ENCODE measurements at regions not wholly inside any gene's neighbourhood (a gene's known extent, or its start where the extent isn't known, plus 50 kb on each side); places are given as distances from the start of the nearest gene placed in this dataset.
A peak's percentile ranks its signal among the peaks of the same experiment; 100 is the strongest.
"Not testable (repeated sequence)": the region's sequence is repeated elsewhere in the genome, so short reads cannot be mapped to it uniquely, and the experiment has no call there.

- TF ChIP-seq PAX5 (IDR thresholded peaks at IDR 0.05; ENCODE audit: insufficient read depth, low read length, severe bottlenecking) (no peak), SPI1 (IDR thresholded peaks at IDR 0.05; ENCODE audit: low read depth, low read length) (no peak), TAF1 (IDR thresholded peaks at IDR 0.05; ENCODE audit: low read depth, low read length) (no peak), POLR2AphosphoS5 (IDR thresholded peaks at IDR 0.05; ENCODE audit: low read depth, low read length) (no peak), POU2F2 (IDR thresholded peaks at IDR 0.05; ENCODE audit: low read depth, low read length) (no peak), POLR2A (IDR thresholded peaks at IDR 0.05; ENCODE audit: low read depth, low read length) (no peak)
- no peak for FAIRE-seq
- no peak for DNase-seq (ENCODE audit: insufficient read length, low spot score)
Measured at GRCh38 chr14:53741479-53742232, 215.0 kb downstream of the BMP4 start.

- FAIRE-seq = no peak
- DNase-seq (ENCODE audit: insufficient read length, low spot score) = no peak
- TF ChIP-seq SPI1 (IDR thresholded peaks at IDR 0.05; ENCODE audit: low read depth, low read length) = no peak
- no peak for TF ChIP-seq TAF1 (IDR thresholded peaks at IDR 0.05; ENCODE audit: low read depth, low read length)
Measured at GRCh38 chr14:53740570-53740969, 216.1 kb downstream of the BMP4 start.

GRCh38 chr14:53735916-53736315, 220.7 kb downstream of the BMP4 start:
- no peak for FAIRE-seq

GRCh38 chr14:53723221-53723620, 233.4 kb downstream of the BMP4 start:
- TF ChIP-seq POLR2A (IDR thresholded peaks at IDR 0.05; ENCODE audit: low read depth, low read length) (no peak), POU2F2 (IDR thresholded peaks at IDR 0.05; ENCODE audit: low read depth, low read length) (no peak), POLR2AphosphoS5 (IDR thresholded peaks at IDR 0.05; ENCODE audit: low read depth, low read length) (no peak), SPI1 (IDR thresholded peaks at IDR 0.05; ENCODE audit: low read depth, low read length) (no peak), TAF1 (IDR thresholded peaks at IDR 0.05; ENCODE audit: low read depth, low read length) (no peak), PAX5 (IDR thresholded peaks at IDR 0.05; ENCODE audit: insufficient read depth, low read length, severe bottlenecking) (no peak)
- FAIRE-seq (no peak), DNase-seq (ENCODE audit: insufficient read length, low spot score) (no peak)

More at GRCh38 chr14:53735916-53736315, 220.7 kb downstream of the BMP4 start:
- TF ChIP-seq POLR2A (IDR thresholded peaks at IDR 0.05; ENCODE audit: low read depth, low read length) (no peak), TAF1 (IDR thresholded peaks at IDR 0.05; ENCODE audit: low read depth, low read length) (no peak), POLR2AphosphoS5 (IDR thresholded peaks at IDR 0.05; ENCODE audit: low read depth, low read length) (no peak), POU2F2 (IDR thresholded peaks at IDR 0.05; ENCODE audit: low read depth, low read length) (no peak), SPI1 (IDR thresholded peaks at IDR 0.05; ENCODE audit: low read depth, low read length) (no peak), PAX5 (IDR thresholded peaks at IDR 0.05; ENCODE audit: insufficient read depth, low read length, severe bottlenecking) (no peak)
- no peak for DNase-seq (ENCODE audit: insufficient read length, low spot score)

- DNase-seq (ENCODE audit: insufficient read length, low spot score) (no peak), FAIRE-seq (no peak)
- no peak for TF ChIP-seq TAF1 (IDR thresholded peaks at IDR 0.05; ENCODE audit: low read depth, low read length)
- no peak for TF ChIP-seq PAX5 (IDR thresholded peaks at IDR 0.05; ENCODE audit: insufficient read depth, low read length, severe bottlenecking)
Measured at GRCh38 chr14:53719536-53719935, 237.1 kb downstream of the BMP4 start.

DNA sequence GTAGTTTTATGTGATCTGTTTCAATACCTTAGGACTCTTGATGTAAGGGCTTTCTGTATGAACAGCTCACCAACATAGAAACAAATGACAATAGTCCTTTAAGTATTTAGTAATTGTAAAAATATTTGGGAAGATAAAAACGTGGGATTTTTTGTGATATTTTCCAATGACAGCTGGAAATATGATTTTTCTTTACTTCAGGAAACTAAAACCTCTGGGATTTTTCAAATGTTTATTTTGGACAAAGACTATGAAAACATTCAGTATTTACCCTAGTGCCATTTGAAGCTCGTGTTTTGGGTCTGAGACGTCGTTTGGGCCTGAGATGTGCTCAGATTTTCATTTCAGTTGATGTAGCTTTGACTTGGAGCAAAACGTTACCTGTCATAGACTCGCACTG, 240.0 kb downstream of the BMP4 start:
- no peak for FAIRE-seq

DNA sequence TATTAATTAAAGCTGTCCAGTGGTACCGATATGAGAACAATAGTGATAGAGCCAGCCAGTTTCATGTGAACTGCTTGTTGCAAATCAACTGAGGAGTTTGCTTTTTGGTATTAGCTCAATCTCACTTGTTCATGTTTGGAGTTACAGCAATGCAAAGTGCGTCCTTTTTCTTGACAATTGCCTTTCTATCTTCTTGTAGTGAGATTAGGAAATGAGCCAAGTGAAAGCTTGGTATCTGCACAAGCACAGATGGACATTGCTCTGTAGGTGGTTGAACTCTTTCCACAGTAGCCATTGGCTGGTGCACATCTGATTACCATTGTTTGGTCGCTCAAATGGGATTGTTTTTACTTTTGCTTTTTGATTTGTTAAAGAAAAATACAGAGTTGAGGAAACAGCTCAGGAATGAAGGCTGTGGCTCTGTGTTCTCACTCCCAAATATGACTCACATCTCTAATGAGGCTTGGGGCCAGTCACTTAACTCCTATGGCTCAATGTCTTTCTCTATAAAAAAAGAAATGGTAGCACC, 241.4 kb downstream of the BMP4 start:
- TF ChIP-seq SPI1 (IDR thresholded peaks at IDR 0.05; ENCODE audit: low read depth, low read length) = no peak
- no peak for TF ChIP-seq TAF1 (IDR thresholded peaks at IDR 0.05; ENCODE audit: low read depth, low read length)
- no peak for TF ChIP-seq PAX5 (IDR thresholded peaks at IDR 0.05; ENCODE audit: insufficient read depth, low read length, severe bottlenecking)
- TF ChIP-seq POLR2AphosphoS5 (IDR thresholded peaks at IDR 0.05; ENCODE audit: low read depth, low read length) = no peak
- no peak for TF ChIP-seq POU2F2 (IDR thresholded peaks at IDR 0.05; ENCODE audit: low read depth, low read length)
- no peak for TF ChIP-seq POLR2A (IDR thresholded peaks at IDR 0.05; ENCODE audit: low read depth, low read length)
- FAIRE-seq = no peak
- DNase-seq (ENCODE audit: insufficient read length, low spot score) = no peak

More for the DNA sequence above, 240.0 kb downstream of the BMP4 start:
- TF ChIP-seq POU2F2 (IDR thresholded peaks at IDR 0.05; ENCODE audit: low read depth, low read length) = no peak
- no peak for TF ChIP-seq POLR2A (IDR thresholded peaks at IDR 0.05; ENCODE audit: low read depth, low read length)
- no peak for TF ChIP-seq POLR2AphosphoS5 (IDR thresholded peaks at IDR 0.05; ENCODE audit: low read depth, low read length)
- no peak for TF ChIP-seq SPI1 (IDR thresholded peaks at IDR 0.05; ENCODE audit: low read depth, low read length)
- no peak for TF ChIP-seq TAF1 (IDR thresholded peaks at IDR 0.05; ENCODE audit: low read depth, low read length)
- TF ChIP-seq PAX5 (IDR thresholded peaks at IDR 0.05; ENCODE audit: insufficient read depth, low read length, severe bottlenecking) = no peak
- DNase-seq (ENCODE audit: insufficient read length, low spot score) = no peak

GRCh38 chr14:53714495-53715192, 242.0 kb downstream of the BMP4 start:
- DNase-seq (ENCODE audit: insufficient read length, low spot score) (no peak), FAIRE-seq (no peak)
- TF ChIP-seq SPI1 (IDR thresholded peaks at IDR 0.05; ENCODE audit: low read depth, low read length) = peak; percentile 58
- no peak for TF ChIP-seq POLR2AphosphoS5 (IDR thresholded peaks at IDR 0.05; ENCODE audit: low read depth, low read length)

DNA sequence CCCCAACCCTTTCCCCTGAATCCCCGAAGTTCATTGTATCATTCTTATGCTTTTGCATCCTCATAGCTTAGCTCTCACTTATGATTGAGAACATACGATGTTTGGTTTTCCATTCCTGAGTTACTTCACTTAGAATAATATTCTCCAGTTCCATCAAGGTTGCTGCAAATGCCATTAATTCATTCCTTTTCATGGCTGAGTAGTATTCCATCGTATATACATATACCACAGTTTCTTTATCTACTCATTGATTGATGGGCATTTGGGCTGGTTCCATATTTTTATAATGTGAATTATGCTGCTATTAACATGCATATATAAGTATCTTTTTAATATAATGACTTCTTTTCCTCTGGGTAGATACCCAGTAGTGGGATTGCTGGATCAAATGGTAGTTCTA, 243.7 kb downstream of the BMP4 start:
- not testable (repeated sequence) for FAIRE-seq; DNase-seq (ENCODE audit: insufficient read length, low spot score)

GRCh38 chr14:53711205-53711604, 245.4 kb downstream of the BMP4 start:
- TF ChIP-seq TAF1 (IDR thresholded peaks at IDR 0.05; ENCODE audit: low read depth, low read length) (no peak), PAX5 (IDR thresholded peaks at IDR 0.05; ENCODE audit: insufficient read depth, low read length, severe bottlenecking) (no peak), POU2F2 (IDR thresholded peaks at IDR 0.05; ENCODE audit: low read depth, low read length) (no peak), SPI1 (IDR thresholded peaks at IDR 0.05; ENCODE audit: low read depth, low read length) (no peak), POLR2AphosphoS5 (IDR thresholded peaks at IDR 0.05; ENCODE audit: low read depth, low read length) (no peak), POLR2A (IDR thresholded peaks at IDR 0.05; ENCODE audit: low read depth, low read length) (no peak)
- DNase-seq (ENCODE audit: insufficient read length, low spot score) = no peak
- no peak for FAIRE-seq
